AG10803 (cell line): ENCODE measurements at regions not wholly inside any gene's neighbourhood (a gene's known extent, or its start where the extent isn't known, plus 50 kb on each side); places are given as distances from the start of the nearest gene placed in this dataset.

Experiments
- DNase-seq: peaks from one replicate; pipeline ENCODE4 v3.0.0; 2010; ENCODE audit warnings: low read depth
- H3K4me3 ChIP-seq: 2 replicates; pipeline ENCODE4 v1.5.1; 2011; ENCODE audit warnings: mild to moderate bottlenecking, low read length, control low read depth
- CTCF ChIP-seq: conservative IDR thresholded peaks from 2 replicates; pipeline ENCODE4 v1.5.1; 2011; ENCODE audit warnings: mild to moderate bottlenecking, low read length, control low read depth, inconsistent platforms

- DNase-seq: no peak
- no peak overlapping the region for H3K4me3 ChIP-seq
- no peak for TF ChIP-seq CTCF
Measured at GRCh38 chr2:215850380-215850779, 163.0 kb downstream of the MREG start.

- DNase-seq: no peak
- no peak for TF ChIP-seq CTCF
- H3K4me3 ChIP-seq: no peak overlapping the region
Measured at GRCh38 chr2:215849771-215850170, 163.6 kb downstream of the MREG start.

GRCh38 chr2:215848698-215849097 lies 164.7 kb downstream of the MREG start:
- no peak for TF ChIP-seq CTCF
- no peak overlapping the region for H3K4me3 ChIP-seq
- DNase-seq: no peak

- DNase-seq: no peak
- H3K4me3 ChIP-seq: no peak overlapping the region
- no peak for TF ChIP-seq CTCF
Measured at GRCh38 chr2:215848146-215848545, 165.2 kb downstream of the MREG start.

GRCh38 chr2:215847718-215848117 lies 165.6 kb downstream of the MREG start:
- H3K4me3 ChIP-seq: no peak overlapping the region
- DNase-seq: no peak
- TF ChIP-seq CTCF: no peak

GRCh38 chr2:215847056-215847455 lies 166.3 kb downstream of the MREG start:
- TF ChIP-seq CTCF: no peak
- H3K4me3 ChIP-seq: no peak overlapping the region
- no peak for DNase-seq

- no peak for DNase-seq
- H3K4me3 ChIP-seq: no peak overlapping the region
- no peak for TF ChIP-seq CTCF
Measured at GRCh38 chr2:215845839-215846586, 167.3 kb downstream of the MREG start.
